NB4 (cell line): ENCODE measurements at regions not wholly inside any gene's neighbourhood (a gene's known extent, or its start where the extent isn't known, plus 50 kb on each side); places are given as distances from the start of the nearest gene placed in this dataset.

ENCODE experiments used
- POLR2A ChIP-seq: IDR thresholded peaks from 2 replicates; pipeline ENCODE4 v1.6.1; 2011; ENCODE audit warnings: mild to moderate bottlenecking; ENCODE audit not compliant: insufficient read length; ENCODE audit errors: extremely low read depth
- TF ChIP-seq, protein P1 (sequence below): IDR thresholded peaks from one replicate; pipeline ENCODE4 v1.5.1; 2012; ENCODE audit warnings: low read depth, low read length

GRCh38 chr2:239774933-239775622 is 250.1 kb downstream of the NDUFA10 start:
- TF ChIP-seq, protein P1, sequence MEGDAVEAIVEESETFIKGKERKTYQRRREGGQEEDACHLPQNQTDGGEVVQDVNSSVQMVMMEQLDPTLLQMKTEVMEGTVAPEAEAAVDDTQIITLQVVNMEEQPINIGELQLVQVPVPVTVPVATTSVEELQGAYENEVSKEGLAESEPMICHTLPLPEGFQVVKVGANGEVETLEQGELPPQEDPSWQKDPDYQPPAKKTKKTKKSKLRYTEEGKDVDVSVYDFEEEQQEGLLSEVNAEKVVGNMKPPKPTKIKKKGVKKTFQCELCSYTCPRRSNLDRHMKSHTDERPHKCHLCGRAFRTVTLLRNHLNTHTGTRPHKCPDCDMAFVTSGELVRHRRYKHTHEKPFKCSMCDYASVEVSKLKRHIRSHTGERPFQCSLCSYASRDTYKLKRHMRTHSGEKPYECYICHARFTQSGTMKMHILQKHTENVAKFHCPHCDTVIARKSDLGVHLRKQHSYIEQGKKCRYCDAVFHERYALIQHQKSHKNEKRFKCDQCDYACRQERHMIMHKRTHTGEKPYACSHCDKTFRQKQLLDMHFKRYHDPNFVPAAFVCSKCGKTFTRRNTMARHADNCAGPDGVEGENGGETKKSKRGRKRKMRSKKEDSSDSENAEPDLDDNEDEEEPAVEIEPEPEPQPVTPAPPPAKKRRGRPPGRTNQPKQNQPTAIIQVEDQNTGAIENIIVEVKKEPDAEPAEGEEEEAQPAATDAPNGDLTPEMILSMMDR = no peak
- TF ChIP-seq POLR2A = no peak
